Activated naive CD4-positive, alpha-beta T cell treated with anti-CD3 and anti-CD28 coated beads, Interleukin-2, amount 10 ng/mL, durations not matched to agents 7 days and 5 days (primary cell): ENCODE measurements at regions not wholly inside any gene's neighbourhood (a gene's known extent, or its start where the extent isn't known, plus 50 kb on each side); places are given as distances from the start of the nearest gene placed in this dataset.

Source experiments
- CTCF ChIA-PET: fragments of 350-600 bp; sonication (Branson Sonifier 250); formaldehyde crosslinking; loops from one replicate; lab custom pipeline; 2021; ENCODE audit warnings: antibody characterized with exemption; lab: Charles Lee
- DNase-seq: peaks from one replicate; pipeline ENCODE4 v3.0.0-alpha.2; 2020
- H3K27ac Mint-ChIP-seq: one replicate; pipeline ENCODE4 v1.8.0; 2021; ENCODE audit warnings: mild to moderate bottlenecking, moderate library complexity, mixed read lengths
- H3K27me3 Mint-ChIP-seq: one replicate; pipeline ENCODE4 v1.8.0; 2021; ENCODE audit warnings: mild to moderate bottlenecking, mixed read lengths
- H3K36me3 Mint-ChIP-seq: one replicate; pipeline ENCODE4 v1.8.0; 2021; ENCODE audit warnings: mixed read lengths
- H3K4me1 Mint-ChIP-seq: one replicate; pipeline ENCODE4 v1.8.0; 2021; ENCODE audit warnings: mixed read lengths
- H3K4me3 Mint-ChIP-seq: one replicate; pipeline ENCODE4 v1.8.0; 2021; ENCODE audit warnings: mild to moderate bottlenecking, moderate library complexity, mixed read lengths
- H3K9me3 Mint-ChIP-seq: one replicate; pipeline ENCODE4 v1.8.0; 2021; ENCODE audit warnings: mixed read lengths

DNA sequence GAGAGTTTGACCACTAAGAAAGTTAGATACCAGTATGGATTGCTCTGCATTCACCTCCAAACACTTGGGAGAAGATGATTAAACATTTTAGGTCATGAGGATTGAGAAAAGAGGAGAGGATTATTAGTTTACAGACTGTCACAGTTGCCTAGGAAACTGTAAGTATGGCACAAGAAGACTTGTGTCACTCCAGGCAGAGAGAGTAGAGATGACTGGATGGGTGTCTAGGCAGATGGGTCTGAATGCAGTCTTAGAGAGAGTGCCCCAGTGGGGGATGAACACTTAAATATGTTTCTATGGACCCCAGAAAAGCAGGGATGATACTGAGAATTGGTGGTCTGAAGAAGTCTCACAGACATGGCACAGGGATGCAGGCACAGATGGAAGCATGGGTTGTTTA is 477.6 kb upstream of the B3GALT2 start:
- CTCF ChIA-PET: no interaction called here
- Mint-ChIP-seq H3K4me1 (no peaks in the 10 kb centered on the region), H3K27ac (no peak overlapping the region), H3K36me3 (no peaks in the 10 kb centered on the region), H3K4me3 (no peak overlapping the region), H3K27me3 (no peaks in the 10 kb centered on the region), H3K9me3 (peaks cover 5% of the 10 kb centered on the region)
- DNase-seq: no peak

GRCh38 chr1:193662030-193662429 is 475.6 kb upstream of the B3GALT2 start:
- H3K27me3 Mint-ChIP-seq: no peaks in the 10 kb centered on the region
- H3K27ac Mint-ChIP-seq: no peak overlapping the region
- H3K36me3 Mint-ChIP-seq: no peaks in the 10 kb centered on the region
- H3K9me3 Mint-ChIP-seq: peaks cover 5% of the 10 kb centered on the region
- H3K4me3 Mint-ChIP-seq: no peak overlapping the region
- no peaks in the 10 kb centered on the region for H3K4me1 Mint-ChIP-seq
- CTCF ChIA-PET: no interaction called here
- no peak for DNase-seq

DNA sequence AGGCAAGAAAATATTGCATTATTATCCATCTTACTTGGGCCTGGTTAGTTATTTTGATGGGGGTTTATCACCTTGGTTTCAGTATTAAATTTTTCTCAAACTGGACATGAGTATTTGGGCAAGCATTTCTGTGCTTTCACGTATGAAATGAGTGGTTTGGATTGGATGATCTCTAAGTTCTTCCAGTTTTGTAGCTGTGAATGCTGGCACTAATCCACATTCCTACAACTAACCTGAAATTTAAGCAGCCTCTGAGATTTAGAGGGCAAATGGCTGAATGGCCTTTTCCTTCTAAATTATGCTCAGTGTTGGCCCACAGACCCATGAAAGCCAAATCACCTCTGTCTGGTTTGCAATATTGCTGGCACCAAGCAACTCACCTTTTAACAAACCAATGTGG is 475.0 kb upstream of the B3GALT2 start:
- no peak for DNase-seq
- CTCF ChIA-PET: no interaction called here
- H3K36me3 Mint-ChIP-seq: no peaks in the 10 kb centered on the region
- H3K27me3 Mint-ChIP-seq: no peaks in the 10 kb centered on the region
- peaks cover 5% of the 10 kb centered on the region for H3K9me3 Mint-ChIP-seq
- no peaks in the 10 kb centered on the region for H3K4me1 Mint-ChIP-seq
- H3K4me3 Mint-ChIP-seq: no peak overlapping the region
- H3K27ac Mint-ChIP-seq: no peak overlapping the region

DNA sequence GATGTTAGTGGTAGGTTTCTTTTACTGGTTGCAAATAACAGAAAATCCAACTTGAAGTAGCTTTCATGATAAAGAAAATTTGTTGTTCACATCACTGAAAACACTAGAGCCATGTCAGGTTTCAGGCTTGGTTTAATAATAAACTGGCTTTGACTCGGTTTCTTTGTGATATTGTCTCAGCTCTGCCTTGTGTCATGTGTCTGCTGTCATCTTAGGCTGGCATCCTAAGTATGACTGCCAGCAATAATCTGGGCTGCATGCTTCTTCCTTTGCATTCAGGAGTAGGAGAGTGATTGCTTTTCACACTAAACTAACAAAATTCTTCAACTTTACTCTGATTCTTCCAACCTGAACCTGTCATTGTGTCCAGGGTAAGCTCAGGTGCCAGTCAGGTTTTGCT is 474.0 kb upstream of the B3GALT2 start:
- no peak for DNase-seq
- CTCF ChIA-PET: no interaction called here
- peaks cover 5% of the 10 kb centered on the region for H3K9me3 Mint-ChIP-seq
- no peaks in the 10 kb centered on the region for H3K27me3 Mint-ChIP-seq
- H3K27ac Mint-ChIP-seq: no peak overlapping the region
- H3K4me3 Mint-ChIP-seq: no peak overlapping the region
- no peaks in the 10 kb centered on the region for H3K4me1 Mint-ChIP-seq
- H3K36me3 Mint-ChIP-seq: no peaks in the 10 kb centered on the region

- Mint-ChIP-seq H3K4me1 (no peaks in the 10 kb centered on the region), H3K4me3 (no peak overlapping the region), H3K36me3 (peaks cover 4% of the 10 kb centered on the region), H3K27me3 (no peaks in the 10 kb centered on the region), H3K27ac (no peak overlapping the region), H3K9me3 (peaks cover 17% of the 10 kb centered on the region)
- DNase-seq: no peak
- CTCF ChIA-PET: no interaction called here
These were observed 472.3 kb upstream of the B3GALT2 start for GRCh38 chr1:193658691-193659090.

- no peaks in the 10 kb centered on the region for H3K4me1 Mint-ChIP-seq
- no peak overlapping the region for H3K27ac Mint-ChIP-seq
- H3K27me3 Mint-ChIP-seq: no peaks in the 10 kb centered on the region
- H3K9me3 Mint-ChIP-seq: peaks cover 17% of the 10 kb centered on the region
- CTCF ChIA-PET: no interaction called here
- peaks cover 6% of the 10 kb centered on the region for H3K36me3 Mint-ChIP-seq
- no peak for DNase-seq
- H3K4me3 Mint-ChIP-seq: no peak overlapping the region
These were observed 471.7 kb upstream of the B3GALT2 start for GRCh38 chr1:193658081-193658480.

GRCh38 chr1:193657552-193657951 is 471.1 kb upstream of the B3GALT2 start:
- Mint-ChIP-seq H3K36me3 (peaks cover 6% of the 10 kb centered on the region), H3K9me3 (peaks cover 17% of the 10 kb centered on the region), H3K27me3 (no peaks in the 10 kb centered on the region), H3K4me3 (no peak overlapping the region), H3K4me1 (no peaks in the 10 kb centered on the region), H3K27ac (no peak overlapping the region)
- DNase-seq: no peak
- CTCF ChIA-PET: no interaction called here

DNA sequence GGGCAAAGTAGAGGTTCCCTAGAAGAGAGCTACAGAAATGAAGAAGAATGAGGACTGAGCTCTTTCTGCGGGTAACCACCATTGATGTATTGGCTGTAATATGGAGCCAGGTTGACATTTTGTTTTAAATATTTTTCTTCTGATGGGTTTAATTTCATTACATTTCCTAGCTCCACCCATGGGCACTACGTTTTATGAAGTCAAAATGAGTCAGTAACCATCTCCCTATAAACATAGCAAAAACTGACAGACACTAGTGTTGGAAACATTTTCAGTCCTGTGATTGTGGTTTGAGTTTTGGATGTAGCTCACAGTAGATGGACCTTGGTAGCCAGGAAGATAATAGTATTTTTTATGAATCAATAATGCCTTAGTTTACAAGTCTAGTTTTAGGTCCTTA is 470.4 kb upstream of the B3GALT2 start:
- DNase-seq: no peak
- CTCF ChIA-PET: no interaction called here
- Mint-ChIP-seq H3K4me3 (no peak overlapping the region), H3K27ac (no peak overlapping the region), H3K27me3 (no peaks in the 10 kb centered on the region), H3K9me3 (peaks cover 14% of the 10 kb centered on the region), H3K36me3 (peaks cover 6% of the 10 kb centered on the region), H3K4me1 (no peaks in the 10 kb centered on the region)

GRCh38 chr1:193654951-193655735 is 468.7 kb upstream of the B3GALT2 start:
- CTCF ChIA-PET: no interaction called here
- Mint-ChIP-seq H3K36me3 (peaks cover 6% of the 10 kb centered on the region), H3K27me3 (no peaks in the 10 kb centered on the region), H3K9me3 (peaks cover 18% of the 10 kb centered on the region), H3K4me1 (no peaks in the 10 kb centered on the region), H3K27ac (no peak overlapping the region), H3K4me3 (no peak overlapping the region)
- DNase-seq: no peak

DNA sequence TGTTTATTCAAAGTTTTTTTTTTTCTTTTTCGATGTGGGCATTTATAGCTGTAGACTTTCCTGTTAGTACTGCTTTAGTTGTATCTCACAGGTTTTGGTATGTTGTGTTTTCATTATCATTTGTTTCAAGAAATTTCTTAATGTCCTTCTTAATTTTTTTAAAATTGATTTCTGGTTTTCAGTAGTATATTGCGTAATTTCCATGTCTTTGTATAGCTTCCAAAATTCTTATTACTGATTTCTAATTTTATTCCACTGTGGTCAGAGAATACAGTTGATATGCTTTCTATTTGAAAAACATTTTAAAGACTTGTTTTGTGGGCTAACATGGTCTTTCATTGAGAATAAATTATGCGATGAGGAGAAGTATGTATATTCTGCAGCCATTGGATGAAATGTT is 463.2 kb upstream of the B3GALT2 start:
- CTCF ChIA-PET: no interaction called here
- Mint-ChIP-seq H3K4me3 (no peak overlapping the region), H3K36me3 (peaks cover 6% of the 10 kb centered on the region), H3K9me3 (peaks cover 22% of the 10 kb centered on the region), H3K4me1 (peaks cover 10% of the 10 kb centered on the region), H3K27me3 (no peaks in the 10 kb centered on the region), H3K27ac (no peak overlapping the region)
- no peak for DNase-seq

DNA sequence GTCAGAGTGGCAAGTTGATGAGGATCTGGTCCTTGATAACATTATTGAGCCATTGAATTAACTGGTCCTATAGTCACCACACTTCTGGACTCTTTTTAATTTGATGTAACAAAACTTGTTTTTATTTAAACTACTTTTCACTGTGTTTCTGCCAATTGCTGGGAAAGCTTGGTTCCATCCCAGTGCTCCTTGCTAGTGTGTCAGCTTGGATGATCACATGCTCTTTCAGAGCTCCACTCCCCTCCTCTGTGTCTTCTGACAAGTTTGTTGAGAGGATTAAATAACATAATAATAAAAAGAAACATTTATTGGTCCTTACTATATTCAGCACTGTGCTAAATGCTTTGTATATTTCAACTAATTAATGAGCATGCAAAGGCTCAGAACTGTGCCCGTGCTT is 448.5 kb upstream of the B3GALT2 start:
- Mint-ChIP-seq H3K9me3 (peaks cover 3% of the 10 kb centered on the region), H3K36me3 (peaks cover 3% of the 10 kb centered on the region), H3K4me1 (peaks cover 8% of the 10 kb centered on the region), H3K4me3 (no peak overlapping the region), H3K27ac (no peak overlapping the region), H3K27me3 (no peaks in the 10 kb centered on the region)
- CTCF ChIA-PET: no interaction called here
- DNase-seq: no peak

DNA sequence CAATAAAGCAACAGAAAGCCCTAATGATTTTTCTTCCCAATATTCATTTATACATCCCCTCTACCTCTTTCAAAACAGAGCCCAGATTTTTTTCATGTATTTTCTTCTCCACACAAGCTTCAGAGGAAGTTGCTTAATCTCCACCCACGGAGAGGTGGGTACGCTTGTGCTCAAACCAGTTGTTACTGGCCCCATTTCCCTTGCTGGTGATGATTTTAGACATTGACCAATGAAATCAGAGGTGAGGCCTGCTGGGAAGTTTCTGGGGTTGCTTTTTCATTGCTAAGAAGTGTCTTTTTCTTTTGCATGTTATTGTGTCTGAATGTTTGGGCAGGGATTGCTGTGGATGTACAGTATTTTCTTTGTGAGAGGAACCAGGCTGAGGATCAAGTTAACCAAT is 448.1 kb upstream of the B3GALT2 start:
- Mint-ChIP-seq H3K27ac (no peak overlapping the region), H3K4me1 (peaks cover 8% of the 10 kb centered on the region), H3K9me3 (peaks cover 3% of the 10 kb centered on the region), H3K4me3 (no peak overlapping the region), H3K27me3 (no peaks in the 10 kb centered on the region), H3K36me3 (peaks cover 3% of the 10 kb centered on the region)
- CTCF ChIA-PET: no interaction called here
- no peak for DNase-seq

DNA sequence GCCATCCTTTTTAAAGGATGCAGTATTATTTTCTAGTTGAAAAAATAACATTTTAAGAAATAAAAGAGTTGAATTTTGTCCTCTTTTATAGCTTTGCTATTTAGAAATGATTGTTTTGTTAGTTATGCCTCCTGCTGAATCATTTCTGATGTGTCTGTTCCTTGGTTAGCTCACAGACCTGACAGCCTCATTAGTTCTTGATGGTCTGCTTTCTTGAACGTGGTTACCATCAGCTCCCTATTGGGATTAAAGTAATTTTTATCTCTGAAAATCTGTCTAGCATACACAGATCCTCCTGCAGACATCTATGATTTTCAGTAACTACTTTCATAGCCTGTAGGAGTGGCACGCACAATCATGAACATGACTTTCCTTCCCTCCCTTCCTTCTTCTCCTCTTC is 447.6 kb upstream of the B3GALT2 start:
- Mint-ChIP-seq H3K27me3 (no peaks in the 10 kb centered on the region), H3K4me1 (peaks cover 8% of the 10 kb centered on the region), H3K27ac (no peak overlapping the region), H3K36me3 (peaks cover 3% of the 10 kb centered on the region), H3K4me3 (no peak overlapping the region), H3K9me3 (peaks cover 3% of the 10 kb centered on the region)
- no peak for DNase-seq
- CTCF ChIA-PET: no interaction called here

DNA sequence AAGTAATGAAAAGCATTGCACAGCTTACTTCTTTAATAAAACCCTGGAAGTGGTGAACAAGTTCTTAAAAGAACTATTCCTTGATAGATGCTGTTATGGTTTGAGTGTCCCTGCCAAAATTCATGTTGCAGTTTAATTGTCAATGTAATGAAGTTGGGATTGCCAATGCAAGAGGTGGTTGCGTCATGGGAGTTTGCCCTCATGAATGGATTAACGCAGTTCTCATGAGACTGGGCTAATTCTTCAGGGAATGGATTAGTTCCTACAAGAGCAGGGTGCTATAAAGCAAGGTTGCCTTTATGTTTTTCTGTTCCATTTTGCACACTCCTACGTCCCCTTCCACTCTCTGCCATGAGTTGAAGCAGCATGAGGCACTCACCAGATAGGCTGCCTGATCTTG is 446.7 kb upstream of the B3GALT2 start:
- CTCF ChIA-PET: no interaction called here
- Mint-ChIP-seq H3K36me3 (peaks cover 3% of the 10 kb centered on the region), H3K4me1 (peaks cover 8% of the 10 kb centered on the region), H3K4me3 (no peak overlapping the region), H3K27ac (no peak overlapping the region), H3K9me3 (peaks cover 3% of the 10 kb centered on the region), H3K27me3 (no peaks in the 10 kb centered on the region)
- DNase-seq: no peak

DNA sequence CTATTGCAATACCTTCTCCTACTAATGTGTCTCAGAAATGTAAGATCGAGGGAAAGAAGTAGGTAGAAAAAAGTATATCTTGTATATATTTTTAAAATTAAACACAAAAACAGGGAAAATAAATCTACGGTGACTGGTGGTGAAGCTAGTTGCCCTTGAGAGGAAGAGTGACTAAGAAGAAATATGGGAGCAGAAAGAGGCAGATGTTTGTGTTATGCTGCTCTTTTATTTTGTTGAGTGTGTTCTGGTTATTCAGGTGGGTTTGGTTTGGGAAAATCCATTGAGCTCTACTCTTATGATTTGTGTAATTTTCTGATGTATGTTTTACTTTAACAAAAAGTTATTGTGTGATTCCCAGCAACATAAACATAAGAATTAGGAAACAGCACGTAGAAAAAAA is 444.9 kb upstream of the B3GALT2 start:
- H3K9me3 Mint-ChIP-seq: peaks cover 3% of the 10 kb centered on the region
- CTCF ChIA-PET: no interaction called here
- no peak overlapping the region for H3K4me3 Mint-ChIP-seq
- H3K27me3 Mint-ChIP-seq: no peaks in the 10 kb centered on the region
- DNase-seq: no peak
- peaks cover 3% of the 10 kb centered on the region for H3K36me3 Mint-ChIP-seq
- no peak overlapping the region for H3K27ac Mint-ChIP-seq
- peaks cover 8% of the 10 kb centered on the region for H3K4me1 Mint-ChIP-seq
